GM23338 (cell line): ENCODE measurements at regions not wholly inside any gene's neighbourhood (a gene's known extent, or its start where the extent isn't known, plus 50 kb on each side); places are given as distances from the start of the nearest gene placed in this dataset.

Source experiments
- ATAC-seq: fragments of 200-7000 bp; cut with Tn5 transposase; 3 replicates; pipeline ENCODE4 v1.9.1; 2020
- DNase-seq: peaks from one replicate; pipeline ENCODE4 v3.0.0-alpha.2; 2015; ENCODE audit warnings: low spot score
- H2AFZ ChIP-seq: fragments of 200-600 bp; sonication (generic); 2 replicates; pipeline ENCODE4 v1.8.0; 2016; ENCODE audit warnings: antibody characterized with exemption, mild to moderate bottlenecking, moderate library complexity
- H3F3A ChIP-seq: fragments of 200-600 bp; sonication (generic); replicated peaks from 2 replicates; pipeline ENCODE4 v1.8.0; 2017; ENCODE audit warnings: antibody characterized with exemption, mixed run types, low read depth
- H3K27ac ChIP-seq: fragments of 200-600 bp; sonication (generic); 2 replicates; pipeline ENCODE4 v1.6.1; 2016; ENCODE audit warnings: low read depth
- H3K27me3 ChIP-seq: fragments of 200-600 bp; sonication (generic); 2 replicates; pipeline ENCODE4 v1.8.0; 2016; ENCODE audit warnings: mild to moderate bottlenecking, mixed run types, moderate library complexity; ENCODE audit not compliant: insufficient read depth
- H3K36me3 ChIP-seq: fragments of 200-600 bp; sonication (generic); 2 replicates; pipeline ENCODE4 v1.8.0; 2016; ENCODE audit warnings: mild to moderate bottlenecking; ENCODE audit not compliant: insufficient read depth
- H3K4me1 ChIP-seq: fragments of 200-600 bp; sonication (generic); 2 replicates; pipeline ENCODE4 v1.8.0; 2016; ENCODE audit warnings: mild to moderate bottlenecking, moderate library complexity; ENCODE audit not compliant: insufficient read depth
- H3K4me2 ChIP-seq: fragments of 200-600 bp; sonication (generic); 2 replicates; pipeline ENCODE4 v1.7.1; 2017; ENCODE audit warnings: mixed run types
- H3K4me3 ChIP-seq: fragments of 200-600 bp; sonication (generic); 2 replicates; pipeline ENCODE4 v1.6.1; 2016; ENCODE audit warnings: mixed run types
- H3K79me2 ChIP-seq: fragments of 200-600 bp; sonication (generic); replicated peaks from 2 replicates; pipeline ENCODE4 v1.8.0; 2017; ENCODE audit warnings: mild to moderate bottlenecking; ENCODE audit not compliant: insufficient read depth
- H3K9me2 ChIP-seq: fragments of 200-600 bp; sonication (generic); 2 replicates; pipeline ENCODE4 v1.8.0; 2017; ENCODE audit not compliant: insufficient read depth
- H4K20me1 ChIP-seq: fragments of 200-600 bp; sonication (generic); replicated peaks from 2 replicates; pipeline ENCODE4 v1.8.0; 2017; ENCODE audit warnings: mild to moderate bottlenecking; ENCODE audit not compliant: insufficient read depth
- H3K27ac Mint-ChIP-seq: 2 replicates; pipeline ENCODE4 v1.8.0; 2020; ENCODE audit warnings: inconsistent platforms, mild to moderate bottlenecking, moderate library complexity, mixed read lengths
- H3K27me3 Mint-ChIP-seq: 3 replicates; pipeline ENCODE4 v1.8.0; 2022; ENCODE audit warnings: low read depth, mild to moderate bottlenecking, moderate library complexity, mixed read lengths, inconsistent platforms; ENCODE audit not compliant: insufficient read depth, poor library complexity
- H3K36me3 Mint-ChIP-seq: 3 replicates; pipeline ENCODE4 v1.8.0; 2021; ENCODE audit warnings: low read depth, mild to moderate bottlenecking, inconsistent platforms, moderate library complexity, mixed read lengths
- H3K4me1 Mint-ChIP-seq: 3 replicates; pipeline ENCODE4 v1.8.0; 2020; ENCODE audit warnings: mild to moderate bottlenecking, inconsistent platforms, mixed read lengths
- H3K4me3 Mint-ChIP-seq: 3 replicates; pipeline ENCODE4 v1.8.0; 2021; ENCODE audit warnings: moderate library complexity, mild to moderate bottlenecking, inconsistent platforms, mixed read lengths
- H3K9me3 Mint-ChIP-seq: 3 replicates; pipeline ENCODE4 v1.8.0; 2020; ENCODE audit warnings: moderate library complexity, mild to moderate bottlenecking, inconsistent platforms, mixed read lengths
- CREB1 ChIP-seq: fragments of 250-450 bp; sonication (Bioruptor Pico); IDR thresholded peaks from 2 replicates; pipeline ENCODE4 v1.5.0; 2020; ENCODE audit warnings: low read depth, mild to moderate bottlenecking, moderate library complexity
- ETS1 ChIP-seq: IDR thresholded peaks from 2 replicates; pipeline ENCODE4 v1.6.1; 2016; ENCODE audit warnings: antibody characterized with exemption
- EZH2 ChIP-seq: fragments of 200-600 bp; sonication (generic); IDR thresholded peaks from one replicate; pipeline ENCODE4 v1.8.0; 2017; ENCODE audit warnings: antibody characterized with exemption, mild to moderate bottlenecking, low read depth; ENCODE audit not compliant: unreplicated experiment
- JUNB ChIP-seq: IDR thresholded peaks from one replicate; pipeline ENCODE4 v1.6.1; 2016; ENCODE audit warnings: antibody characterized with exemption; ENCODE audit not compliant: unreplicated experiment
- NANOG ChIP-seq: IDR thresholded peaks from 2 replicates; pipeline ENCODE4 v1.6.1; 2016; ENCODE audit warnings: antibody characterized with exemption, borderline replicate concordance
- POLR2AphosphoS5 ChIP-seq: IDR thresholded peaks from 2 replicates; pipeline ENCODE4 v1.6.1; 2016; ENCODE audit warnings: antibody characterized with exemption, low read depth
- REST ChIP-seq: IDR thresholded peaks from one replicate; pipeline ENCODE4 v1.6.1; 2018; ENCODE audit warnings: antibody characterized with exemption; ENCODE audit not compliant: unreplicated experiment
- ZNF114 ChIP-seq: fragments of 250-450 bp; sonication (Bioruptor Pico); IDR thresholded peaks from 2 replicates; pipeline ENCODE4 v1.5.0; 2020; ENCODE audit warnings: mild to moderate bottlenecking, moderate library complexity
- ZNF331 ChIP-seq: fragments of 250-450 bp; sonication (Bioruptor Pico); IDR thresholded peaks from 2 replicates; pipeline ENCODE4 v1.5.0; 2020; ENCODE audit warnings: low read depth, mild to moderate bottlenecking, moderate library complexity
- ZNF462 ChIP-seq: fragments of 250-450 bp; sonication (Bioruptor Pico); IDR thresholded peaks from 2 replicates; pipeline ENCODE4 v1.5.0; 2020; ENCODE audit warnings: mild to moderate bottlenecking, moderate library complexity

- TF ChIP-seq REST (no peak), EZH2 (no peak), NANOG (no peak)
Measured at GRCh38 chr1:29970747-29971325, 734.5 kb downstream of the PTPRU start (continued).

- ATAC-seq (no peak), DNase-seq (no peak)
- H3K9me3 Mint-ChIP-seq = peaks cover 12% of the 10 kb centered on the region
- no peaks in the 10 kb centered on the region for H3K9me2 ChIP-seq
- H3K36me3 ChIP-seq = no peaks in the 10 kb centered on the region
- peaks cover 3% of the 10 kb centered on the region for H3K27me3 Mint-ChIP-seq
- no peaks in the 10 kb centered on the region for H3F3A ChIP-seq
- no peak overlapping the region for H3K27ac Mint-ChIP-seq
- H3K4me1 ChIP-seq = peaks cover 20% of the 10 kb centered on the region
- H3K4me2 ChIP-seq = no peak overlapping the region
- H3K27me3 ChIP-seq = no peaks in the 10 kb centered on the region
- H3K27ac ChIP-seq = no peak overlapping the region
- no peaks in the 10 kb centered on the region for H3K79me2 ChIP-seq
- no peak overlapping the region for H3K4me3 Mint-ChIP-seq
- H4K20me1 ChIP-seq = no peaks in the 10 kb centered on the region
- H3K36me3 Mint-ChIP-seq = peaks cover 5% of the 10 kb centered on the region; the same call in 2 of the 3 replicates
- no peak overlapping the region for H2AFZ ChIP-seq
- peaks cover 47% of the 10 kb centered on the region for H3K4me1 Mint-ChIP-seq
- H3K4me3 ChIP-seq = no peak overlapping the region
- TF ChIP-seq CREB1 (CRISPR knock-in tag) (no peak), JUNB (no peak), ZNF331 (no peak), EZH2 (no peak), POLR2AphosphoS5 (no peak), ETS1 (no peak), ZNF114 (no peak), REST (no peak), ZNF462 (CRISPR knock-in tag) (no peak)
Measured at GRCh38 chr1:29969576-29969975, 733.3 kb downstream of the PTPRU start.
